Fibroblast of mammary gland (primary cell): ENCODE measurements at regions not wholly inside any gene's neighbourhood (a gene's known extent, or its start where the extent isn't known, plus 50 kb on each side); places are given as distances from the start of the nearest gene placed in this dataset.

Source experiments
- DNase-seq: peaks from one replicate; pipeline ENCODE4 v3.0.0-alpha.2; 2010; ENCODE audit warnings: low read depth
- H3K4me3 ChIP-seq: 2 replicates; pipeline ENCODE4 v1.5.1; 2011; ENCODE audit warnings: low read depth, mild to moderate bottlenecking, low read length, moderate library complexity; ENCODE audit not compliant: control insufficient read depth
- TF ChIP-seq, protein P1 (sequence below): conservative IDR thresholded peaks from 2 replicates; pipeline ENCODE4 v1.5.1; 2011; ENCODE audit warnings: low read depth, low read length, inconsistent platforms; ENCODE audit not compliant: control insufficient read depth, insufficient read depth

DNA sequence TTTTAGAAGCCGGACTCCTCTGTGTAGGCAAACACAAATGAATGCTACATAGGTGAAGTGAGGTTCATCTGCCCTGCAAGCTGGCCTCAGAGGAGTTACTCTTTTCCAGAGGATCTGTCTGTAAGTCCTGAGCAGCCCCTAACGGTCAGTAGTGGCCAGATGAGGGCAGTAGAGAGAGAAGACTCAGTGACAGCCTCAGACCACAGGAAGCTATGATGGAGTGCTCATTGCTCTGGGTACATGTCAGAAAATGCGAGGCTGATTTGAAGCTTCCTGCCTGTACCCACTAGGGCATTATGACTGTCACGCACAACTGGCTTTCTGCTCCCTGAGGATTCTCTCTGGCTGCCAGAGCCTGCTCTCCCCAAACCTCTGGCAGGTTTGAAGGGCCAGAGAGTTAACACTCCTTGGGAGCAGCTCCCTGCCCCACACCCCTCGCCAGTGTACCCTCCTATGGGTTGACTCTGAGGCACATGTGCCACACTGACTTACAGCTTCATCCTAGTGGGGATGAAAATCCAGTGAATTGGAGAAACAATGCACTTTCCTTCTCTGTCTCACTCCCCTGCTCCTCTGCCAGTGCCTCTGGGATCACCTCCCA is 141.5 kb downstream of the GABRG2 start:
- no peak for DNase-seq
- TF ChIP-seq, protein P1, sequence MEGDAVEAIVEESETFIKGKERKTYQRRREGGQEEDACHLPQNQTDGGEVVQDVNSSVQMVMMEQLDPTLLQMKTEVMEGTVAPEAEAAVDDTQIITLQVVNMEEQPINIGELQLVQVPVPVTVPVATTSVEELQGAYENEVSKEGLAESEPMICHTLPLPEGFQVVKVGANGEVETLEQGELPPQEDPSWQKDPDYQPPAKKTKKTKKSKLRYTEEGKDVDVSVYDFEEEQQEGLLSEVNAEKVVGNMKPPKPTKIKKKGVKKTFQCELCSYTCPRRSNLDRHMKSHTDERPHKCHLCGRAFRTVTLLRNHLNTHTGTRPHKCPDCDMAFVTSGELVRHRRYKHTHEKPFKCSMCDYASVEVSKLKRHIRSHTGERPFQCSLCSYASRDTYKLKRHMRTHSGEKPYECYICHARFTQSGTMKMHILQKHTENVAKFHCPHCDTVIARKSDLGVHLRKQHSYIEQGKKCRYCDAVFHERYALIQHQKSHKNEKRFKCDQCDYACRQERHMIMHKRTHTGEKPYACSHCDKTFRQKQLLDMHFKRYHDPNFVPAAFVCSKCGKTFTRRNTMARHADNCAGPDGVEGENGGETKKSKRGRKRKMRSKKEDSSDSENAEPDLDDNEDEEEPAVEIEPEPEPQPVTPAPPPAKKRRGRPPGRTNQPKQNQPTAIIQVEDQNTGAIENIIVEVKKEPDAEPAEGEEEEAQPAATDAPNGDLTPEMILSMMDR, result peak; percentile 4
- no peak overlapping the region for H3K4me3 ChIP-seq

DNA sequence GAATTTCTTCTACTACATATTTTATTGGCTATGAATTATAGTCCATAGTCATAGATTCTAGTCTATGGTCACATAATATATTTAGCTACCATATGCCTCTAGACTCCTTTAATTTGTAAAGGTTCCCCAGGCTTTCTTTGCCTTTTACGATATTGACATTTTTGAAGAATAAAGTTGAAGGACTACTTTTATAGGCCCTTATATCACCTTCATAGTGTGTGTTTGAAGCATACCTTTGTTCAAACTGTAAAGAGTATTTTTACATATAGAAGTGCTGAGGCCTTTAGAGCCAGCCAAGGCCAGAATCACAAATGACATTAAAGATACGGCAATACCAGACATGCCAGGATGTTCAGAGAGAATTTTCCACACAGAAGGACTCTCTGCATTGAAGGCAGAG is 147.0 kb downstream of the GABRG2 start:
- no peak for DNase-seq
- H3K4me3 ChIP-seq, result no peak overlapping the region
- TF ChIP-seq, protein P1, result no peak

DNA sequence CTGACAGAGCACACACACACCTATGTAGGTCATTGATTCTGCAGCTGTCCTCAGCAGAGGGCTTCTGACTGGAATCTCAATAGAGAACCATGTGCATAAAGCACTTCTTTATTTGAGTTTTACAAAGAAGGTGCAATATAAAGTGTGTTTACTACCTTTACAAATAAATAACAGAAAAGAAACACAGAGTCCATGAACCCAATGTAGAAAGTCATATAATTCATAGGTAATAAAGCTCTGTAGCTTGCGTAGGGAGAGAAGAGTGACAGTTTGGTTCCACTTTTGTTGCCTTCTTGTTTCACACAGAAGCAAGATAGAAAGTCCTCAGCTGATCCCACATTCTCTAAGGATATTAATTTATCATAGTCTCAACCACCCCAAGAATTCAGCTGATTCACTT is 149.5 kb downstream of the GABRG2 start:
- TF ChIP-seq, protein P1, result no peak
- DNase-seq, result no peak
- no peak overlapping the region for H3K4me3 ChIP-seq

DNA sequence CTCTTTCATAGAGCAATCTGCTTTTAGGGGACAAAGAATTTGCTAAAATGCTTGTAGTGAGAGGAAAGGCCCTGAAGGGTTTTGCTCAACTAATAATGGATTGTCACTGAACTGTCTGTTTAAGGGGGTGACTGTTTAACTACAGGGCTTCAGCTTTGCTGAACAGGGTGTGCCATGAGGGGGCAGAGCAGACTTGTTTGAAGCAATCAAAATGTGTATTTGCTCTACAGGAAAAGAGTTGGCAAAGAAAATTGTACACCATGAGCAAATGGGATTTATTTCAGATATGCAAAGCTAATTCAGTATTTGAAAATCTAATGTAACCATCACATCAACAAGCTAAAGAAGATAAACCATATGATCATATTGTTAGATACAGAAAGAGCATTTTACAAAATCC is 154.3 kb downstream of the GABRG2 start:
- TF ChIP-seq, protein P1, result no peak
- no peak for DNase-seq
- no peak overlapping the region for H3K4me3 ChIP-seq

DNA sequence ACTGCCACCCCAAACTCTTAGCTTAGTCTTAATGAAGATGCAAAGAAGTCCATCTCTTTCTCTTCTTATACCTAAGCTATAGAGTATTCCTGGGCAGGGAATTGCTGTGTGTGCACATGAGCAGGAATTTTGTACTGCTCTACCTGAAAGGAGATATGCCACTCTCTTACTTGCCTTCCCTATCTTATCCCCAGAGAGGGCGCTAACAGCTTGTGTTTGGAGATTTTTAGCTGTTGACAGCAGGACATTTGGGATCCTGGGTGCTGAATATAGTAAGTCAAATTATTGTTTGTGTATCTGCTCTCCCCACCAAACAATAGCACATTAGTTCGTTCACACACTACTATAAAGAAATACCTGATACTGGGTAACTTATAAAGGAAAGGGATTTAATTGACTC is 159.5 kb downstream of the GABRG2 start:
- no peak for DNase-seq
- TF ChIP-seq, protein P1, result no peak
- H3K4me3 ChIP-seq, result no peak overlapping the region

DNA sequence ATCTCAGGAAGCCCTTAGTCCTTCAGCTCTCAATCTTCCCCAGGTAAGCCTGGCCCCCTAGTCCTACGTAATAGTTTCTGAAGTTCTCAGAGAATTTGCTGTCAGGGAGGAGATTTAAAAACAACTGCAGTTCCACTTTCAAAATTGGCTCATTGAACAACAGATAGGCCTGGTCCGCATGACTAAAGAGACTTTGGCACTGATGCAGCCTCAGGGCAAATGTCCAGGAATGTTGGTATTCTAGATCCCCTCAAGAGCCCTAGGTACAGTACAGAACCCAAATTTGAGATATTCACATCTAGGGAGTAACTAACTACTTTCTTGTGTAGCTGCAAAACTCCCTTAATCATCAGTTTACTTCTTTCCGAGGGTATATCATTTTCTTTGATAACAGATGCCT is 162.8 kb downstream of the GABRG2 start:
- no peak overlapping the region for H3K4me3 ChIP-seq
- no peak for DNase-seq
- TF ChIP-seq, protein P1, result no peak

DNA sequence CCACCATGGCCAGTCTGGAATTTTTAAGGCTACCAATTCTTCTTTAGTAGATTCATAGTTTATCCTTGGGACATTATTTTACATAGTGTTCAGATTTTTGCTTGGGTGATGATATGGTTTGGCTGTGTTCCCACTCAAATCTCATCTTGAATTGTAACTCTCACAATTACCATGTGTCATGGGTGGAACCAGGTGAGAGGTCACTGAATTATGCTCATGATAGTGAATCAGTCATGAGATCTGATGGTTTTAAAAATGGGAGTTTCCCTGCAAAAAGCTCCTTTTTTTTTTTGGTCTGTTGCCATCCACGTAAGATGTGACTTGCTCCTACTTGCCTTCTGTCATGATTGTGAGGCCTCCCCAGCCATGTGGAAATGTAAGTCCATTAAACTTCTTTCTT is 163.9 kb downstream of the GABRG2 start:
- TF ChIP-seq, protein P1, result no peak
- no peak for DNase-seq
- H3K4me3 ChIP-seq, result no peak overlapping the region
